ENCODE measurements at regions not wholly inside any gene's neighbourhood (a gene's known extent, or its start where the extent isn't known, plus 50 kb on each side); places are given as distances from the start of the nearest gene placed in this dataset.

- Histone ChIP-seq H3K4me3 (ENCODE audit: low read depth, low read length) (no peak overlapping the region), H3K36me3 (ENCODE audit: control insufficient read depth in 2 of 2, insufficient read depth in 1 of 2, low read length in 2 of 2) (no peaks in the 10 kb centered on the region), H3K9me3 (ENCODE audit: control insufficient read depth, insufficient read depth, low read depth, low read length) (no peaks in the 10 kb centered on the region), H3K4me1 (ENCODE audit: control insufficient read depth, insufficient read depth, low read length) (no peaks in the 10 kb centered on the region), H3K27ac (ENCODE audit: extremely low read depth, low read depth, low read length) (no peak overlapping the region)
- no peak for TF ChIP-seq ZBTB21 (tag by site-specific recombination; IDR thresholded peaks at IDR 0.05)
- TF ChIP-seq TRIM28 (IDR thresholded peaks at IDR 0.05; ENCODE audit: borderline replicate concordance, low read length), result no peak
- no peak for TF ChIP-seq ZNF24 (tag by site-specific recombination; IDR thresholded peaks at IDR 0.05)
- no peak for TF ChIP-seq FEZF1 (tag by site-specific recombination; IDR thresholded peaks at IDR 0.05)
- TF ChIP-seq ZFP3 (tag by site-specific recombination; IDR thresholded peaks at IDR 0.05; ENCODE audit: low read depth), result no peak
- TF ChIP-seq, protein P1, sequence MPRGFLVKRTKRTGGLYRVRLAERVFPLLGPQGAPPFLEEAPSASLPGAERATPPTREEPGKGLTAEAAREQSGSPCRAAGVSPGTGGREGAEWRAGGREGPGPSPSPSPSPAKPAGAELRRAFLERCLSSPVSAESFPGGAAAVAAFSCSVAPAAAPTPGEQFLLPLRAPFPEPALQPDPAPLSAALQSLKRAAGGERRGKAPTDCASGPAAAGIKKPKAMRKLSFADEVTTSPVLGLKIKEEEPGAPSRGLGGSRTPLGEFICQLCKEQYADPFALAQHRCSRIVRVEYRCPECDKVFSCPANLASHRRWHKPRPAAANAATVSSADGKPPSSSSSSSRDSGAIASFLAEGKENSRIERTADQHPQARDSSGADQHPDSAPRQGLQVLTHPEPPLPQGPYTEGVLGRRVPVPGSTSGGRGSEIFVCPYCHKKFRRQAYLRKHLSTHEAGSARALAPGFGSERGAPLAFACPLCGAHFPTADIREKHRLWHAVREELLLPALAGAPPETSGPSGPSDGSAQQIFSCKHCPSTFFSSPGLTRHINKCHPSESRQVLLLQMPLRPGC (tag by site-specific recombination; IDR thresholded peaks at IDR 0.05), result no peak
- TF ChIP-seq ZNF404 (tag by site-specific recombination; IDR thresholded peaks at IDR 0.05), result no peak
- TF ChIP-seq ZNF654 (tag by site-specific recombination; IDR thresholded peaks at IDR 0.05; ENCODE audit: low read depth), result no peak
- POLR2A ChIA-PET, result no interaction called here
- CTCF ChIA-PET, result no interaction called here
These were observed 221.3 kb downstream of the GXYLT1 start for GRCh38 chr12:41923351-41923750.

DNA sequence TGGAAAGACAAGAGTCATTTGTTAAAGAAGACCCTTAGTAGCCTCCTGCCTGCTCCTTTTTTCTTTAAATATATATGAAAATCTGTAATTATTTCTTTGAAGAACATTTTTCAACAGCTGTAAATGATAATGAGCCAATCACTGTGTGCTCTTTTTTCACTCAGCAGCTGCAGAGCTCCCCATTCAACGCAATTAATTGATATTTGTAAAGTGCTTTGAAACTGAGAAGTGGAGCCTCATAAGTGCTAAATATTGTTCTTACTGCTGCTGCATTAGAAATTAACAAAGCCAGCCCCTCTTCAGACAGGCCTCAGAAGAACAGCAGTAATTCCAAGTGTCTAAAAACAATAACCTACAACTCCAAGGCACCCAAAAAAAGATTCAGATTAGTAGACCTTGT, 224.3 kb downstream of the GXYLT1 start:
- Histone ChIP-seq H3K4me3 (ENCODE audit: low read depth, low read length) (no peak overlapping the region), H3K9me3 (ENCODE audit: control insufficient read depth, insufficient read depth, low read depth, low read length) (no peaks in the 10 kb centered on the region), H3K4me1 (ENCODE audit: control insufficient read depth, insufficient read depth, low read length) (peaks cover 7% of the 10 kb centered on the region; the same call in 1 of the 2 replicates), H3K36me3 (ENCODE audit: control insufficient read depth in 2 of 2, insufficient read depth in 1 of 2, low read length in 2 of 2) (no peaks in the 10 kb centered on the region), H3K27ac (ENCODE audit: extremely low read depth, low read depth, low read length) (no peak overlapping the region)
- ChIA-PET POLR2A (no interaction called here), CTCF (interaction anchor here (0.6 kb wide), 1 partner anchor 15 kb away, joined by 3 read pairs; no protein-coding TSS in a partner anchor)
- TF ChIP-seq GLIS2 (tag by site-specific recombination; IDR thresholded peaks at IDR 0.05), result no peak
- TF ChIP-seq ZNF335 (tag by site-specific recombination; conservative IDR thresholded peaks at IDR 0.05), result peak; percentile 27; the same call in 1 of the 2 replicates
- TF ChIP-seq ZNF26 (tag by site-specific recombination; IDR thresholded peaks at IDR 0.05), result no peak

GRCh38 chr12:41919526-41920261, 225.0 kb downstream of the GXYLT1 start:
- CTCF ChIA-PET, result interaction anchor here (0.6 to 0.7 kb wide), 3 partner anchors 14 to 1525 kb away, joined by 3 read pairs; no protein-coding TSS in a partner anchor

More at GRCh38 chr12:41919526-41920261, 225.0 kb downstream of the GXYLT1 start:
- Histone ChIP-seq H3K9me3 (ENCODE audit: control insufficient read depth, insufficient read depth, low read depth, low read length) (no peaks in the 10 kb centered on the region), H3K4me3 (ENCODE audit: low read depth, low read length) (no peak overlapping the region), H3K36me3 (ENCODE audit: control insufficient read depth in 2 of 2, insufficient read depth in 1 of 2, low read length in 2 of 2) (no peaks in the 10 kb centered on the region), H3K4me1 (ENCODE audit: control insufficient read depth, insufficient read depth, low read length) (peaks cover 7% of the 10 kb centered on the region; the same call in 1 of the 2 replicates), H3K27ac (ENCODE audit: extremely low read depth, low read depth, low read length) (no peak overlapping the region)
- POLR2A ChIA-PET, result no interaction called here
- TF ChIP-seq PRDM1 (tag by site-specific recombination; IDR thresholded peaks at IDR 0.05) (0 out of 2 replicates have a peak, but pooled peaks have one; percentile 19), ZSCAN4 (tag by site-specific recombination; IDR thresholded peaks at IDR 0.05) (no peak), FEZF1 (tag by site-specific recombination; IDR thresholded peaks at IDR 0.05) (0 out of 2 replicates have a peak, but pooled peaks have one; percentile 4), IKZF3 (tag by site-specific recombination; IDR thresholded peaks at IDR 0.05) (no peak), ZNF26 (tag by site-specific recombination; IDR thresholded peaks at IDR 0.05) (no peak), ZNF335 (tag by site-specific recombination; conservative IDR thresholded peaks at IDR 0.05) (0 out of 2 replicates have a peak, but pooled peaks have one; percentile 15), TRIM28 (IDR thresholded peaks at IDR 0.05; ENCODE audit: borderline replicate concordance, low read length) (no peak), TCF7L2 (IDR thresholded peaks at IDR 0.05; ENCODE audit: borderline replicate concordance, low read depth, low read length) (peak; percentile 25; the same call in 1 of the 2 replicates), PRDM4 (tag by site-specific recombination; IDR thresholded peaks at IDR 0.05) (0 out of 2 replicates have a peak, but pooled peaks have one; percentile 26), OSR2 (tag by site-specific recombination; IDR thresholded peaks at IDR 0.05) (no peak), GLIS1 (tag by site-specific recombination; IDR thresholded peaks at IDR 0.05) (no peak), ZBTB17 (tag by site-specific recombination; IDR thresholded peaks at IDR 0.05) (no peak), ZNF701 (tag by site-specific recombination; IDR thresholded peaks at IDR 0.05) (no peak)

All from HEK293 (cell line).